ENCODE measurements at regions not wholly inside any gene's neighbourhood (a gene's known extent, or its start where the extent isn't known, plus 50 kb on each side); places are given as distances from the start of the nearest gene placed in this dataset.

DNA sequence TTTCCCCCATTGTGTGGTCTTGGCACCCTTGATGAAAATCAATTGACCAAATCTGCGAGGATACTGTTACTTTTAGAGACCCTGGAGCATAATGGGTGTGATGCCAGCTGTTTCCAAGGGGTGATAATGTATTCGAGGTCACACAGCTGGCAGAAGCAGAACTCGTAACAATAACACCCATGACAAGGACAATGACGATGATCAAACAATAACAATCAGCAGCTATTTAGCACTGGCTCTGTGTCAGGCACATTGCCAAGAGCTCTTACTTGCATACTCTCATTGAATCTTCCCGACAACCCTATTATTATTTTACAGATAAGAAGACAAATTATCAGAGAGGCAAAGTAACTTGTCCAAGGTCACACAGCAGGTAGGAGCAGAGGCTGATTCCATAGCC is 223.7 kb upstream of the MSX2 start:
- H3K4me1 ChIP-seq (ENCODE audit: control insufficient read depth in 5 of 5, insufficient read depth in 5 of 5, low read length in 5 of 5), result peaks cover 0 to 4% (median 0%) of the 10 kb centered on the region in 5 donors
- H3K9me3 ChIP-seq (ENCODE audit: control insufficient read depth in 4 of 4, insufficient read depth in 3 of 4, low read length in 3 of 4), result peaks cover 0 to 12% (median 0%) of the 10 kb centered on the region in 4 donors
- H3K36me3 ChIP-seq (ENCODE audit: control insufficient read depth in 4 of 4, insufficient read depth in 4 of 4, low read length in 4 of 4), result no peaks in the 10 kb centered on the region
- TF ChIP-seq, protein P1, sequence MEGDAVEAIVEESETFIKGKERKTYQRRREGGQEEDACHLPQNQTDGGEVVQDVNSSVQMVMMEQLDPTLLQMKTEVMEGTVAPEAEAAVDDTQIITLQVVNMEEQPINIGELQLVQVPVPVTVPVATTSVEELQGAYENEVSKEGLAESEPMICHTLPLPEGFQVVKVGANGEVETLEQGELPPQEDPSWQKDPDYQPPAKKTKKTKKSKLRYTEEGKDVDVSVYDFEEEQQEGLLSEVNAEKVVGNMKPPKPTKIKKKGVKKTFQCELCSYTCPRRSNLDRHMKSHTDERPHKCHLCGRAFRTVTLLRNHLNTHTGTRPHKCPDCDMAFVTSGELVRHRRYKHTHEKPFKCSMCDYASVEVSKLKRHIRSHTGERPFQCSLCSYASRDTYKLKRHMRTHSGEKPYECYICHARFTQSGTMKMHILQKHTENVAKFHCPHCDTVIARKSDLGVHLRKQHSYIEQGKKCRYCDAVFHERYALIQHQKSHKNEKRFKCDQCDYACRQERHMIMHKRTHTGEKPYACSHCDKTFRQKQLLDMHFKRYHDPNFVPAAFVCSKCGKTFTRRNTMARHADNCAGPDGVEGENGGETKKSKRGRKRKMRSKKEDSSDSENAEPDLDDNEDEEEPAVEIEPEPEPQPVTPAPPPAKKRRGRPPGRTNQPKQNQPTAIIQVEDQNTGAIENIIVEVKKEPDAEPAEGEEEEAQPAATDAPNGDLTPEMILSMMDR (IDR thresholded peaks at IDR 0.05; ENCODE audit: control extremely low read depth, extremely low read depth), result no peak
- no peak overlapping the region for H3K9ac ChIP-seq (ENCODE audit: insufficient read depth in 1 of 2, low read length in 2 of 2)
- no peak for ATAC-seq (ENCODE audit: insufficient read depth, low FRiP score)
- H3K27ac ChIP-seq (ENCODE audit: low read depth in 1 of 2, low read length in 1 of 2), result no peak overlapping the region
- peaks cover 0 to 14% (median 2%) of the 10 kb centered on the region in 3 donors for H3K27me3 ChIP-seq (ENCODE audit: control insufficient read depth in 3 of 3, insufficient read depth in 3 of 3, low read length in 2 of 3)
- no peak overlapping the region for H3K4me3 ChIP-seq
- no peak for DNase-seq
- 64 to 70% methylated on average over 5 of the region's 5 CpGs for WGBS, 2 donors

DNA sequence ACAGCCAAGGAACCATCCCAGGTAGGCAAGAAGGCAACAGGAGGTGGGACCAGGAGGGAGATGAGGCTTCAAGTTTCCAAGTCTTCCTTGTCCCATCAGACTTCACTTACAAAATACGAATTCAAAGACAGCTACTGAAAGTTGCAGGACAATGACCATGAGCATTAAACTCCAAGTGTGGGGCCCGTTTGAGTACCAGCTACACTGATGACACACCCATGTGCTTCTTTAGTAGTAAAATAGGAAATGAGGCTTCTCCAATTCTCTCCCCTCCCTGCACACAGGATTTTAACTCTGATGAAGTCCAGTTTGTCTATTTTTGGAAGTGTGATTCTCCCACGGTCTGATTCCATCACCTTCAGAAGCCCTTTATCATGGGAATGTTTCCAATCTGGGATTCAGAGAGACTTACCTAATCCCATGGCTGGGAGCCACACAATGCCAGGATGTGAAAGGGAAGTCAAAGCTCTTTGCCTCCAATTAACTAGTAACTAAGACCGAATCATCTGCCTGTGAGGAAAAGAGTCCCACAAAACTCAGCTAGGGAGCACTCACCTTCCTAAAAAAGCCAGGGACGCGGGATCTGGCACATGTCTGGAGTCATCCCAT is 222.8 kb upstream of the MSX2 start:
- peaks cover 0 to 4% (median 0%) of the 10 kb centered on the region in 5 donors for H3K4me1 ChIP-seq (ENCODE audit: control insufficient read depth in 5 of 5, insufficient read depth in 5 of 5, low read length in 5 of 5)
- no peak overlapping the region for H3K9ac ChIP-seq (ENCODE audit: insufficient read depth in 1 of 2, low read length in 2 of 2)
- no peak for DNase-seq
- ATAC-seq (ENCODE audit: insufficient read depth, low FRiP score), result no peak
- no peak overlapping the region for H3K4me3 ChIP-seq
- no peaks in the 10 kb centered on the region for H3K36me3 ChIP-seq (ENCODE audit: control insufficient read depth in 4 of 4, insufficient read depth in 4 of 4, low read length in 4 of 4)
- TF ChIP-seq, protein P1 (IDR thresholded peaks at IDR 0.05; ENCODE audit: control extremely low read depth, extremely low read depth), result no peak
- H3K27ac ChIP-seq (ENCODE audit: low read depth in 1 of 2, low read length in 1 of 2), result no peak overlapping the region
- peaks cover 0 to 18% (median 2%) of the 10 kb centered on the region in 3 donors for H3K27me3 ChIP-seq (ENCODE audit: control insufficient read depth in 3 of 3, insufficient read depth in 3 of 3, low read length in 2 of 3)
- H3K9me3 ChIP-seq (ENCODE audit: control insufficient read depth in 4 of 4, insufficient read depth in 3 of 4, low read length in 3 of 4), result peaks cover 0 to 12% (median 0%) of the 10 kb centered on the region in 4 donors
- 48 to 51% methylated on average over 6 of the region's 6 CpGs for WGBS, 2 donors

DNA sequence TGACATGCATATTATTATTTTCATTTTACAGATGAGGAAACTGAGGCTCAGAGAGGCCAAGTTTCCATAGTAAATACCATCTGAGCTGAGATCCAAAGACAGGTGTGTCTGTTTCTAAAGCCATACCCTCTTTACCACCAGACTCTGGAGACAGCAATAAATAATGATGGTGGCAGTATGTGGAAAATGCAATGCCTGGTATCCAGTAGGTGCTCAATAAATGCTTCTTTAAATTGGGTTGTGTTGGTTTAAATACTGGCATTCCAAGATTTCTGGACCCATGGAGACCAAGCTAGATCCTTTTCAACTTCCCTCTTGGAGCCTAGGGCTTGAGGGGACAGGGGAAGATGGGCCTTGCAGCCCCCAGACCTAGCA is 221.3 kb upstream of the MSX2 start:
- Histone ChIP-seq H3K4me1 (ENCODE audit: control insufficient read depth in 5 of 5, insufficient read depth in 5 of 5, low read length in 5 of 5) (peaks cover 0 to 4% (median 0%) of the 10 kb centered on the region in 5 donors), H3K9me3 (ENCODE audit: control insufficient read depth in 4 of 4, insufficient read depth in 3 of 4, low read length in 3 of 4) (peaks cover 0 to 9% (median 0%) of the 10 kb centered on the region in 4 donors), H3K4me3 (no peak overlapping the region), H3K27me3 (ENCODE audit: control insufficient read depth in 3 of 3, insufficient read depth in 3 of 3, low read length in 2 of 3) (peaks cover 0 to 20% (median 2%) of the 10 kb centered on the region in 3 donors), H3K27ac (ENCODE audit: low read depth in 1 of 2, low read length in 1 of 2) (no peak overlapping the region), H3K36me3 (ENCODE audit: control insufficient read depth in 4 of 4, insufficient read depth in 4 of 4, low read length in 4 of 4) (no peaks in the 10 kb centered on the region), H3K9ac (ENCODE audit: insufficient read depth in 1 of 2, low read length in 2 of 2) (no peak overlapping the region)
- DNase-seq (no peak), ATAC-seq (ENCODE audit: insufficient read depth, low FRiP score) (no peak)
- TF ChIP-seq, protein P1 (IDR thresholded peaks at IDR 0.05; ENCODE audit: control extremely low read depth, extremely low read depth), result no peak
